Effector CD4-positive, alpha-beta T cell (primary cell): ENCODE measurements at regions not wholly inside any gene's neighbourhood (a gene's known extent, or its start where the extent isn't known, plus 50 kb on each side); places are given as distances from the start of the nearest gene placed in this dataset.

Experiments used
- DNase-seq: peaks from one replicate; pipeline ENCODE4 v3.0.0-alpha.2; 2020

DNA sequence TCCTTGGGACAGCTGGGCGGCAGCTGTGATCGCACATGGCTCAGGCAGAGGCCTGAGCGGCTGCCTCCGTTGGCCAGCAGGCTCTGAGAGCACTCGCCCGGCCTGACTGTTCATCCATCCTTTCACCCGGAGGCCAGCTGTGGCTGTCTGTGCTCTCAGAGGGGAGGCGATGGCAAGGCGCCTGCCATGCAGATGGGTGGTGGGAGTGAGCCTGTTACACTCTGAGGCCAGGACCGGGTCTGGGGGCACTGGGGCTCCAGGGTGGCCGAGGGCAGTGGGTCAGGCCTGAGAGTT lies 292.3 kb downstream of the TMEM121 start:
- no peak for DNase-seq

DNA sequence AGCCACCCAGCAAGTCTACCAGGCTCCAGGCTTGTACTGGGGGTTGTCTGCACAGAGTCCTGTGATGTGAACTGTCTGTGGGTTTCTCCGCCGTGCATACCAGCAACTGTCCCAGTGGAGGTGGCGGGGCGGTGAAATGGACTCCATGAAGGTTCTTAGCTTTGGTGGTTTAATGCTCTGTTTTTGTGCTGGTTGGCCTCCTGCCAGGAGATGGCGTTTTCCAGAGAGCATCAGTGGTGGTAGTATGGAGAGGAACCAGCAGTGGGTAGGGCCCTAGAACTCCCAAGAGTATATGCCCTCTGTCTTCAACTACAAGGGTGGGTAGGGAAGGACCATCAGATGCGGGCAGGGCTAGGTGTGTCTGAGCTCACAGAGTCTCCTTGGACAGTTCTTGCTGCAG lies 303.8 kb downstream of the TMEM121 start:
- DNase-seq = no peak

DNA sequence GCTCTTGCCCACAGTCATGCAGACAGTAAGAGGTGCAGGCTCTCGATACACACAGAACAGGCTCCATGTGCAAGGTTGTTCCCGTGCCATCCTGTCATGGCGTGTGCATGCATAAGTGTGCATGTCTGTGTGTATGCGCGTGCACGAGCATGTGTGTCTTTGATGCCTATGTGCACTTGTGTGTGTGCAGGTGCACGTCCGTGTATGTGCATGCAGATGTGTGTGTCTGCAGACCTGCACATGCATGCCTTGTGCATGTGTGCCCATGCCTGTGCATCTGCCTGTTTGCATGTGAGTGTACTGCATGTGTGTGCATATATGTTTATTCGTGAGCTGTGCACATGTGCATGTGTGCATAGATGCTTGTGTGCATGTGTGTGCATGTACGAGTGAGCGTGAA lies 309.8 kb downstream of the TMEM121 start:
- DNase-seq = no peak

DNA sequence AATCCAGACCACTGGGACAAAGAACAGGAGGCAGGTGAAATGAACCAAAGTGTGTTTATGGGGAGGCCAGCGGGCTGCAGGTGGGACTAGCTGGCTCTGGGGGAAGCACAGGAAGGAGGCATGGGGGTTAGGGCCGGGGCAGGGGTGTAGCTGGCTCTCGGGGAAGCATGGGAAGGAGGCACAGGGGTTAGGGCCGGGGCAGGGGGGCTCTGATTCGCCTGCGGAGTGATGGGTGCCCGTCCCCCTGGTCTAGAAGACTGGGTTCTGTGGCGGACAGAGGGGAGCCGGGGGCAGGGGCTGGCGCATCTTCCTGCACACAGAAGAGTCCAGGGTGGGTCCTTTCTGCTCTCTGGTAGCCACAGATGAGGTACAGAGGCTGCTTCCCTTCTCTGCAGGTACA lies 310.3 kb downstream of the TMEM121 start:
- DNase-seq = no peak

DNA sequence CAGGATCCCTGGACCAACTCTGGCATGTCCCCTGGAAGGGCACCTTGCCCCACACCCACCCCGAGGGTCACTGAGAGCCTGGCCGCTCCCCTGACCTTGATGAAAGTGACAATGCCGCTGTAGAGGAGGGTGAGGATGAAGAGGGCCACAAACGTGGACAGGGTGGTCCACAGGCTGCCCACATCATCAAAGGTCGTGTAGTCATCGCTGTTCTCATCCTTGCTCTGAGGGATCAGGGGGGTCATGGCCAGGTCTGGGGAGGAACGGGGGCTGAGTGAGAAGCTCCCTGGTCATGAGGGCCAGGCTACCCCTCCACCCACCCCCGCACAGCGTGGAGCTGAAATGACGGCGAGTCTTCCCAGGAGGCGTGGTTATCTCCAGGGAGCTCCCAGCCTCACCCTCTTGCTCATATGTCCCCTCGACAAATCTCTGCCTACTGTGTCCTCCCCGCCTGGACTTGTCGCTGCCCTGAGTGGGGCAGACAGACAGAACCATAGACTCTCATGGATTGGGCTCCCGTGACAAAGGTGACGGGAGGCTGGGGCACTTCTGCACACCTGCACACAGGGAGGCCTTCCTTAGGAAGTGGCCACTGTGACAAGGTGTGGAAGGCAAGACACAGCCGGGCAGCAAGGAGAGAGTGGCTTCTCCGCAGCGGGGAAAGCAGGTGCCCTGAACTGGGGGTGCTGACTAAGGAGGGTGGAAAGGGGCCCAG lies 311.1 kb downstream of the TMEM121 start:
- DNase-seq = no peak

DNA sequence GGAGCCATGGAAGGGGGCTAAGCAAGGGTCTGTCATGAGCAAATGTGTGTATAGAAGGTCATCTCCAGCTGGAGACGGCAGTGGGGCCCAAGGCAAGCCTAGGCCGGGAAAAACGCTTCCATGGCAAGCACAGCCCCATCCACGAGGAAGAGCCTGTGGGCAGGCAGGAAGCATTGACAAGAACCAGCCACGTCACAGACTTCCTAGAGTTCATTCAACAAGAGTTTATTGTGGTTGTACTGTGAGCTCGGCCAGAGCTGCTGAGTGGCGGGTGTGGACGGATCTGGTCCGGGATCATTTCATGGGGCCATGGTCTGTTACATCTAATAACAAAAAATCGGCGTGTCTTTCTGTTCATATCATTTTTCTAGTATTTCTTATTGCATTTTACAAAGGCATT lies 311.7 kb downstream of the TMEM121 start:
- no peak for DNase-seq

DNA sequence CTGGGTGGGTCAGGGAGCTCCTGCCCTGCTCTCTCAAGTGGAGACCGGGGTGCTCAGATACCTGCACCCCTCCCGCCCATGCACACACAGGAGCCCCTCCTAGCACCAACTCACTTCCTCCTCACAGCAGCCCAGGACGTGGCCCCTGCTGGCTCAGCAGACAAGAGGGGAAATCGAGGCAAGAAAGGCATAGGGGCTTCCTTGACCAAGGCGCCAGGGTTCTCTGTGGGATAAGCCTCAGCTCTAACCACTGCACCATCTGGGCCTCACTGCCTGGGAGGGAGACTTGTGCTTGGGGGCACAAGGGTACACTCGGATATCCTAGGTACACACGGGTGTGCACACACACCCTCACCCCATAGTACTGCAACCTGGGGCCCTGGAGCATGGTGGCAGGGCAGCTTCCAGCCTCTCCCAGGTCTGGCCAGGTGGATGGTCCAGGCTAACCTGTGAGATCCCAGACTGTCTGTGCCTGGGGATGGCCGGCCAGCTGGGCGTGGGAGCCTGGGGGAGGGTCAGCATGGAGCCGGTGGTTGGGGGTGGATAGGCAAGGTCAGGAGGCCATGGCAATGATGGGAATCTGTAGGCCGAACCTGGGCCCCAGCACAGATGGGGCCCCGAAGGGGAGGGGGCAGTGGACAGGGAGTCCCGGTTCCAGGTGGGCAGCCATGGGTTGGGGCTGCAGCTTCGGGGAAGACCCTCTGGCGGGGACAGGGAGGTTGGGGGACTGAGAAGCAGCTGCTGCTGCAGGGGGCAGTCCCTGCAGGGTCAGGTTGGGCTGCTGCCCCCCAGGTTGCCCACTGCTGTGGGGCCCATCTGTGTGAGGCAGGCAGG lies 312.4 kb downstream of the TMEM121 start:
- no peak for DNase-seq

DNA sequence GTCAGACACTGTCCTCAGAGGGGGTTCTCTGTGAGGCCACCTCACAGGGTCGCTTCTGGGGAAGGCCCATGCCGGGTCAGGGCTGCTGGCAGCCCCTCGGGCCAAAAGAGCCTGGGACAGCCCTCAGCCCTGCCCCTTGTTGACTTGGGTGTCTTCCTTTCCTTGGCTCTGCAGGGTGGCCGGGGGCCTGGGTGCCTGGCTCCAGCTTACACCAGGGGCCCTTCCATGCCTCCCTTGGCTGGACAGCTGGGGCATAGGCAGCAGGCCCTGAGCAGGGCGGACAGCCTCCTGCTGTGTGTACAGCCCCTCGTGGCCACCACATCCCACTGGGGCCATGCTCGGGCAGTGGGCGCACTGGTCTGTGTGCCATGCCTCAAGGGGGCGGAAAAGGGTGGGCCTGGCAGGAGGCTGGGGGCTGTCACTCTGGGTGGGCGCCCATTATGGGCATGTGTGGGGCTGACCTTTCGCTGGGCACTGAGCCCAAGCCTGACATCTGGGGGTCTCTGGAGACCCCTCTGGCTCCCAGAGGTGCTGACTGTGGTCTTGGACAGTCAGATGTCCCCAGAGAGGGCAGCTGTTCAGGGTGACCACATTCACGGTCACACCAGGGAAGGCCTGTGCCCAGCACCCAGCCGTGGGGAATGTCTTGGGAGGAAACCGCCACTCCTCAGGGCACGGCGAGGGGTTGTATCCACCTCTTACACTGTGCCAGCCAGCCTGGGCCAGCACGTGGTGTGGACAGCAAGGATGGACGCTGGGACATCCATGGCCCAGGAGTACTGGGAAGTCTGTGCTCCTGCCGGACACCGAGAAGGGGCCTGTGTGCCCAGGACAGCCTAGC lies 313.3 kb downstream of the TMEM121 start:
- no peak for DNase-seq

DNA sequence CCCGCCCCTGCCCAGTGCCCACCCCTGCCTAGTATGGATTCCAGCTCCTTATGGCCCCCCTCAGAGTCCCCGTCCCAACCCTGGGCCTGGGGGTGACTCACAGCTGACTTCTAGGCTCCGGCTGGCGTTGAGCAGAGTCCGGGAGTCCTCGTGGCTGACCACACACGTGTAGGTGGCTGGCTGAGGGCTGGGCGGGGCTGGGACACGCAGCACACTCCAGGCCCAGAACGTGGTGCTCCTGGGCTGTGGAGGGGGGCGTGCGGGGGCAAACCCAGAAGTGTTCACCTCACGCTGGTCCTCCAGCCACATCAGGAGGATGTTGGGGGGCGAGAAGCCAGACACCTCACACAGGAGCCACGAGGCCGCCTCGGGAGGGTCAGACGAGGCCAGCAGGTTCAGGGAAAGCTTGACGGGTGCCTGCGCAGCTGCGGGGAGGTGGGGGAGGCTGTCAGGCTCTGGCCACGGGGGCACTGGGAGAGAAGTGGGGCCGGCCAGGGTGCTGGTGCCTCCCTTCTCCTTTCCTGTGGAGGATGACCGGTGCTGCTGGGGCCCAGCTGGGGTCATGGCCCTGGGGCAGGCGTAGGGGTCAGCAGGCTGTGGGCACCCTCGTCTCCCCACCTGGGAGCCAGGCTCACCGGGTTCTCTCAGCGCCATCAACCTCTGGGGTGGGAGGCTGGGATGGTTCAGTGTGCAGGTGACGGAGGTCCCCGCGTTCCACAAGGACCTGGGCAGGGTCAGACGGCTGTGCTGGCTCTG lies 314.1 kb downstream of the TMEM121 start:
- no peak for DNase-seq

DNA sequence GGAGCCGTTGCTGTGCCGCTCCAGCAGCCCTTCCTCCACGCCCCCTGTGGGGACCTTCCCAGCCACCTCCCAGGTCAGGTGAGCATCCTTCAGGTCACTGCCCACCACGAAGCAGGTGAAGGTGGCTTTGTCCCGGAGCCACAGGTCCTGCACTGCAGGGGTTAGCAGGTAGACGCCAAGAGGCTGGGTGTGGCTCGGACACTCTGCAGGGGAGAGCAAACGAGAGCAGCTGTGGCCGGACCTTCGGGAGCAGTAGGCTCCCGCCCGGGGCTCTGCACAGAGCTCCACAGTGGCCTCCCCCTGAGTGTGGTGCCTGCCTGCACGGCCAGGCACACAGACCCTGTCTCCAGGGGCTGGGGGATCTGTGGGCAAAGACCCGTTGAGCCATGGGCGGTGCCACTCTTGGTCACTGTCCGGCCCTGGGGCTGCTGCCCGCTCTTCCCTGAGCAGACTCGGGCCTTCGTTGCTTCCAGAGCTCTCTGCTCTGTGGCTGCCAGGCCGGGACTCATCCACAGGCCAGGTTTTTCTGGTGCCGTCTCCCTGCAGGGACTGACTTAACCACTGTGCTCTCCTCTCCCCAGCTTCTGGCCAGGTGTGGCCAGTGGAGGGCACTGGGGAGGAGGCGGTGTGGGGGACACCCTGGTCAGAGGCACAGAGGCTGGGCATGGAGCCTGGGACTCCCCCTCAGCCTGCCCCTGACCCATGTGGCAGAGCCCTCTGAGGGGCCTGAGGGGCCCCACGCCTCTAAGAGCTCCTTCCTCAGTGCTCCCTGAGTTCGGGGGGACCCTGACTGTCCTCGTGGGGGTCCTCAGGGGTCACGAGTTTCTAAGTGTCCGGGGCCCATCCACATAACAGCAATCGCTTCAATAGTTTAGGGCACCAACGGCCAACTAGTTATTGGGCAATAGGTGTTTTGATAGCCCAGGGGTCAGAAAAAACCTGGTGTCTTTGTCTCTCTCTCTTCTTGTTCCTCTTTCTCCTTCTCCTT lies 314.9 kb downstream of the TMEM121 start:
- DNase-seq = no peak

DNA sequence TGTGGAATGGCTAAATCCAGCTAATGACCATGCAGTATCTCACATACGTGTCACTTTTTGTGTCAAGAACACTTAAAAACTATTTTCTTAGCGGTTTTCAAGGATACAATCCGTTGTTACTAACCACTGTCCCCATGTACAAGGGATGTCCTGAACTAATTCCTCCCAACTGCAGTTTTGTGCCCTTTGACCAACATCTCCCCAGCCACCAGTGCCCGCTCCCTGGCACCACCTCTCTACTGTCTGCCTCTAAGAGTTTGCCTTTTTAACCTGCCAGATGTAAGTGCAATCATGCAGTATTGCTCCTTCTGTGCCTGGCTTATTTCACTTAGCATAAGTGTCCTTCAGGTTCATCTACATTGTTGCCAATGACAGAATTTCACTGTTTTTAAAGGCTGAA lies 315.7 kb downstream of the TMEM121 start:
- DNase-seq = no peak

DNA sequence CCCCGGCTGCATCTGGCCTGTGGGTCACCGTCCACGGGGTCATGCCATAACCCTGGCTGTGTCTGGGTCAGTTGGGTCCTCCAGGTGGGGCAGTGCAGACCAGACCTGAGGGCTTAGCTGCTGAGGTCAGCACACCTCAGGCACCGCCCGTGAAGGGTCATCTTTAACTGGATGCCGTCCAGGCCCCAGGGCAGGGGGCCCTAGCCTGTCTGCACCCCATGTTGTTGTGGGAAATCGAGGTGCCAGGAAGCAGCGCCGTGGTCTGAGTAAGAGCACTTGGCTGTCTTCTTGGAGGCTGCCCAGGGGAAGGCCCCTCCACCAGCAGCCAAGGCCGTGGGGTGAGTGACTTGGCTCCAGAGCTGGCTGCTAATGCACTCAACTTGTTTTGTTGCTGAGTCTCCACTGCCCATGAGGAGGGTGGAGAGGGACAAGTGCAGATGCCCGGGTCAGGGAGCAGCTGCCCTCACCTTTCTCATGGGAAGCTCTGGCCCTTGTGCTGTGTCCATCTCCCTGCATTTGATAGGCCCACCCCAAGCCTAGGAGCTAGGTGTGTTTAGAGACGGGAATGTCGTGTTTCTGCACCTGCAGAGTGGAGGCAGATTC lies 317.2 kb downstream of the TMEM121 start:
- DNase-seq = no peak

DNA sequence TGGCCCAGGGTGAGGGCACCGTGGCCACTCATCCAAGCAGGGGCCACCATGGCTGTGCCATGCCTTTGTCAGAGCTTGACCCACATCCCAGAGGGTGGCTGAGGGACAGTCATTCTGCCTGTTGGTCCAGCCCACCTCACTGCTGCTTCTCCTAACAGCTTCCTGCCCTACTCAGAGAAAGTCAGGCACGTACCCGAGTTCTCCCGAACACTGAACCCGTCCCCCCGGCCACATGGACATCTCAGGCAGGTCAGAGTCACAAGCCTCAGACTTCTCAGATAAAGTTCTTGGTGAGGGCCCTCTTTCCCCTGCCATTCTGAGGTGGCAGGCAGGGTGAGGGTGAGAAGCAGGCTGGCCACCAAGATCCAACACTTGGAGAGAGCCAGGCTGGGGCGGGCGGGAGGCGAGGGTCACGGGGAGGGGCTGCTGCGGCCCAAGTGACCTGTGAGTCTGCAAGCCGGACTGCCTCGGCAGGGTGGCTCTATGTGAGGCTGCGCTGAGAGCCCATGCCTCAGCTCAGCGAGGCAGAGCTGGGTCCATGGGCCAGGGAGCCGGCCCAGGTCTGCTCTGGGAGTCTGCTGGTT lies 317.8 kb downstream of the TMEM121 start:
- DNase-seq = no peak

DNA sequence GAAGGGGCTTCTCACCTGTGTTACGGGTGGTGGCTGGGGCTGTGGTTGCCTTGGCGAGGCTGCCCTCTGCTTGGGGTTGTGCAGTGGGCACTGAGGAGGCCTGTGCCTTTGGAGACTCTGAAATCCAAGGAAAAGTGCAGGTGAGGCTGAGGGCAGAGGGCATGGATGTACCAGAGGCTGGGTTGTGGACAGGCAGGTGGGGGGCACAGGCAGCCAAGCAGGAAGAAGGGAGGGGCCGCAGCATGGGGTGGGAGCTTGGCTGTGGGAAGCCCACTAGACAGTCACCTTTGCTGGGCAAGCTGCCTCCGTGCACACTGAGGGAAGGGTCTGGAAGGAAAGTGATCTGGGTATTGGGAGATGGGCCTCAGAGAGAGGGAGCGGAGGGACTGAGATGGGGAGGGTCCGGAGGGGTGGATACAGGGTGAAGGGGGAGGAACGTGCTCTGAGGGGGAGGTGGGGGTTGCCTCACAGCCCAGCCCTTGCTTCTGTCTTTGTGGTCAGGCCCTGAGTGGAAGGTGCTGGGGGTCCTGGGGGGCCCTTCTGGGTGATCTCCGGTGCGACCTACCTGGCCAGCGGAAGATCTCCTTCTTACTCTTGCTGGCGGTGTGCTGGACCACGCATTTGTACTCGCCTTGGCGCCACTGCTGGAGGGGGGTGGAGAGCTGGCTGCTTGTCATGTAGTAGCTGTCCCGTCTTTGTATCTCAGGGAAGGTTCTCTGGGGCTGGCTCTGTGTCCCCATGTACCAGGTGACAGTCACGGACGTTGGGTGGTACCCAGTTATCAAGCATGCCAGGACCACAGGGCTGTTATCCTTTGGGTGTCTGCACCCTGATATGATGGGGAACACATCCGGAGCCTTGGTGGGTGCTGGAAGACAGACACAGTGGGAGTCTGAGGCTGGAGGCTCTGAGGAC lies 318.7 kb downstream of the TMEM121 start:
- DNase-seq = no peak

DNA sequence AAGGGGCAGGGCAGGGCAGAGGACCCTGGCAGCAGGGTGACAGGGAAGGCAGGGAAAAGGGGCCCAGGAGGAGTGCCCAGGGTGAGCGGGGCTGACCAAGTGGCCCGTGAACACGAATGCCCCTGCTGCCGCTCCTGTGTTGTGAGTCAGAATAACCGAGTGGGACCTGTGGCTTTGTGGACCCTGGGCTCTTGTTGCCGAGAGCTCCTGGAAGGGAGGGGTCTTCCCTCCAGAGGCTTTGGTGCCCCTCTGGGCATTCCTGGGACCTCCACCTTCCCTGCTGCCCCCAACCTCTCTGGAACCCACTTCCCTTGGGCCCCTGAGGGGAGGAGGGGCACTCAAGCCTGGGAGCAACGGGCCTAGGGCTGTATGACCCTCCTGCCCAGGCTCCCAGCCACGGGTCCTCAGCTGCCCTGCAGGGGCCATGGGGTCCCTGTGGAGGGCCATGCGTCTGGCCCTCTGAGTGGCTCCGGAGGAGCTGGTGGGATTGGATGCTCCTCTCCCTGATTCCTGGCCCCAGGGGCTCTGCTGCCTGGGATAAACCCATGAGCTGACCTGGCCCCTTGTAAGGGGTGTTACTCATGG lies 319.4 kb downstream of the TMEM121 start:
- no peak for DNase-seq

DNA sequence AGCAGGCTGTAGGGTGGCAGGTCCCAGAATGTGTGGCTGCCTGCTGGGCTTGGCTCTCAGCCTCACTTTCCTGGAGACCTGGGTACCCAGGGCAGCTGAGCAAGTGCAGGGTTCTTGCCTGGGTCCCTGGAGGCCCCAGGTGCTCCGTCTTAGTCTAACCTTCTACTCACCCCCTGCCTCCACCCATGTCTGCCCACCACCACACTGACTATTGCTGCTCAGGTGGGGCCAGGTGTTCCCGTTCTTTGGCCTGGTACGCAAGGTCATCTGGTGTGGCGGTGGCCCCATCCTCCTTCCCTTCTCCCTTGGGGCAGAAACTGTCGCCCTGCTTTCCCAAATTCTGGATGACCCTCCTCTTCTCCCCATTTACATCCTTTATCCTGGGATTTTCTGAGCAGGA lies 319.9 kb downstream of the TMEM121 start:
- DNase-seq = no peak

DNA sequence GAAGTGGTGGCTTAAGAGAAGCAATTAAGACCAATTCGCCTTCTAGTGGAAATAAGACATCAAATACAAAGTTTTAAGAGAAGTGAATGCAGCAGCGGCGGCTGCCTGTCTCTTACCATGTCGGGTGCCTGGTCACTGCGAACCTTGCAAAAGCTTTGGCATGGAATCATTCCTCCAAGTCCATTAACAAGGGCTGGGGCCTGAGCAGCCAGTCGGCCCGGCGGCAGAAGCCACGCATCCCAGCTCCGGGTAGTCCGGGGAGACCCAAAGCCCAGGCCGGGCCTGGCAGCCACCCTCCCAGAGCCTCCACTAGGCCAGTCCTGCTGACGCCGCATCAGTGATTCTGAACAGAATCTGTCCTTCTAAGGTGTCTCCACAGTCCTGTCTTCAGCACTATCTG lies 321.0 kb downstream of the TMEM121 start:
- no peak for DNase-seq

DNA sequence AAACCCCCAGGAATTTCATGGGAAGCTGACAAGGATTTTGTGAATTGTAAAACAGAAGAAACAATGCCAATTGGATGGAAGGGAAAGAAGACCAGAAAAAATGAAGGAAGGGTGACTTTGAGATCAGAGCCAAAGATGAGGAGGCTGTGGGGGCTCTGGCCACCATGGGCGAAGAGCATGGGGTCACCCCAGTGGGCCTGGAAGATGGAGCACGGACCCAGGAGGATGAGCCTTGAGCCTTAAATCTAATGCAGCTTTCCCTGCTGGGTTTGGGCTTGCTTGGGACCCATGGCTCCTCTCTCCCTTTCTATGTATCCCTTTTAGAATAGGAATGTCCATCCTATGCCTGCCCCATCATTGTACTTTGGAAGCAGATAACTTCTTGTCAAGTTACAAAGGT lies 322.2 kb downstream of the TMEM121 start:
- DNase-seq = no peak

DNA sequence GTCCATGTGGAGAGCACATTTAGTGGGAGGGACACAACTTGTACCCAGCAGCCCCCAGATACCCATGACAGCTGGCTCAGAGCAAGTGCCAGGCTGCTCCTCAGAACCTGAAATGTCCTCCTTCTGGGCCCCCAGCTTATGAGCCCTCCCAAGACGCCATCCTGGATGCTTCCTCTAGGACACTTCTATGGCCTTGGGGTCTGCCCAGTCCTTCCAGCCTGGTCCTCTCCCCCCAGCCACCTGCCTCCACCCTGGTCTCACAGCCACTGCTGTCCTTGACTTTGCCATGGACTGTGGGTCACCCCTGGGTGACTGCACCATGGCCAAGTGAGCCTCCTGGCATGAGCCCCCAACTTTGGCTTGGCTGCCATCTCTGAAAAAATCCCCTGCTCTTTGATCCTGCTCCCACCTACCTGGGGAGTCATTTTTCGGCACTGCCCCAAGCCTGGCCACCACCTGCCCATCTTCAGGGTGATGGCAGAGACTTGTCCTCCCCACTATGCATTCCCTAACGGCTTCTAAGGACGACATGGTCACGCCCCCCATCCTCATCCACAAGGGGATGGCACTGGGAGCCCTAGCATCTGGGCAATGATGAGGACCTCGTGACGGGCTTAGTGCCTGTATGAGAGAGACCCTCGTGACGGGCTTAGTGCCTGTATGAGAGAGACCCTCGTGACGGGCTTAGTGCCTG lies 323.7 kb downstream of the TMEM121 start:
- no peak for DNase-seq
